HFFc6 (cell line): ENCODE measurements at regions not wholly inside any gene's neighbourhood (a gene's known extent, or its start where the extent isn't known, plus 50 kb on each side); places are given as distances from the start of the nearest gene placed in this dataset.

Source experiments
- DNase-seq: peaks from one replicate; pipeline ENCODE4 v3.0.0-alpha.2; 2018
- H3K27ac Mint-ChIP-seq: 2 replicates; pipeline ENCODE4 v1.8.0; 2020; ENCODE audit warnings: mild to moderate bottlenecking, mixed read lengths
- H3K27me3 Mint-ChIP-seq: 2 replicates; pipeline ENCODE4 v1.8.0; 2021; ENCODE audit warnings: mild to moderate bottlenecking, moderate library complexity, mixed read lengths; ENCODE audit not compliant: insufficient read depth
- H3K36me3 Mint-ChIP-seq: 2 replicates; pipeline ENCODE4 v1.8.0; 2021; ENCODE audit warnings: low read depth, mixed read lengths
- H3K4me1 Mint-ChIP-seq: 2 replicates; pipeline ENCODE4 v1.8.0; 2020; ENCODE audit warnings: low read depth, mixed read lengths
- H3K4me3 Mint-ChIP-seq: 2 replicates; pipeline ENCODE4 v1.8.0; 2020; ENCODE audit warnings: mild to moderate bottlenecking, moderate library complexity, mixed read lengths
- H3K9me3 Mint-ChIP-seq: 2 replicates; pipeline ENCODE4 v1.8.0; 2020; ENCODE audit warnings: mild to moderate bottlenecking, mixed read lengths
- CTCF ChIP-seq: fragments of 200-600 bp; sonication (generic); IDR thresholded peaks from 2 replicates; pipeline ENCODE4 v1.5.0; 2021; ENCODE audit warnings: antibody characterized with exemption, mild to moderate bottlenecking

- TF ChIP-seq CTCF = no peak
- Mint-ChIP-seq H3K27me3 (peaks cover 2% of the 10 kb centered on the region), H3K4me3 (no peak overlapping the region), H3K9me3 (no peaks in the 10 kb centered on the region), H3K27ac (no peak overlapping the region), H3K4me1 (peaks cover 16% of the 10 kb centered on the region), H3K36me3 (no peaks in the 10 kb centered on the region)
- no peak for DNase-seq
These were observed 302.5 kb downstream of the BMPER start for GRCh38 chr7:34207810-34208209.

- no peaks in the 10 kb centered on the region for H3K9me3 Mint-ChIP-seq
- no peaks in the 10 kb centered on the region for H3K36me3 Mint-ChIP-seq
- DNase-seq = no peak
- no peak for TF ChIP-seq CTCF
- H3K27me3 Mint-ChIP-seq = peaks cover 5% of the 10 kb centered on the region
- H3K4me3 Mint-ChIP-seq = no peak overlapping the region
- no peak overlapping the region for H3K27ac Mint-ChIP-seq
- peaks cover 16% of the 10 kb centered on the region for H3K4me1 Mint-ChIP-seq
These were observed 303.7 kb downstream of the BMPER start for GRCh38 chr7:34208878-34209621.

GRCh38 chr7:34211018-34211417 is 305.7 kb downstream of the BMPER start:
- Mint-ChIP-seq H3K27me3 (peaks cover 11% of the 10 kb centered on the region), H3K4me1 (peaks cover 16% of the 10 kb centered on the region), H3K36me3 (no peaks in the 10 kb centered on the region), H3K4me3 (no peak overlapping the region), H3K9me3 (no peaks in the 10 kb centered on the region), H3K27ac (no peak overlapping the region)
- TF ChIP-seq CTCF = no peak
- no peak for DNase-seq

GRCh38 chr7:34217972-34218371 is 312.6 kb downstream of the BMPER start:
- no peak for DNase-seq
- no peaks in the 10 kb centered on the region for H3K9me3 Mint-ChIP-seq
- no peak for TF ChIP-seq CTCF
- no peak overlapping the region for H3K4me3 Mint-ChIP-seq
- H3K27me3 Mint-ChIP-seq = peaks cover 12% of the 10 kb centered on the region
- no peaks in the 10 kb centered on the region for H3K36me3 Mint-ChIP-seq
- H3K27ac Mint-ChIP-seq = no peak overlapping the region
- no peaks in the 10 kb centered on the region for H3K4me1 Mint-ChIP-seq

GRCh38 chr7:34219153-34219718 is 313.9 kb downstream of the BMPER start:
- Mint-ChIP-seq H3K27me3 (peaks cover 10% of the 10 kb centered on the region), H3K4me3 (no peak overlapping the region), H3K27ac (no peak overlapping the region), H3K4me1 (no peaks in the 10 kb centered on the region), H3K9me3 (no peaks in the 10 kb centered on the region), H3K36me3 (no peaks in the 10 kb centered on the region)
- DNase-seq = no peak
- TF ChIP-seq CTCF = no peak
